ENCODE measurements at regions not wholly inside any gene's neighbourhood (a gene's known extent, or its start where the extent isn't known, plus 50 kb on each side); places are given as distances from the start of the nearest gene placed in this dataset.

DNA sequence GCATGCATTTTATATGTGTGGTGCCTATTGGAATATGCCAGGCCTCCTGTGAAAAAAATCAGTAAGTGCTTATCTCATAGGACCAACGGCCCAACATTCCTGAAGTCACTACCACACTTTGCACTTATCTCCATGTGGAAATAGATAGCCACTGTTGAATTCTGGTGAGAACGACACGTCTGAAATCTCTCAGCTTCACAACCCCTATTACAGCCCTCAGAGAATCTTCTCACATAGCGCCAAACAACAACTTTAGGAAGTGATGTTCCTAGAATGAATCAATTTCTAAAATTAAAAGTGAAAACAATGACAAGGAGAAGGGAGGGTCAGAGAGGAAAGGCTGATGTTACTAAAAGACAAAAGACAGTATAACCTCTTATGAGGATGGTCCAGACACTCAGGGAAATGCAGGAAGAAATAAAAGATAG is 270.8 kb upstream of the BTG1 start:
- TF ChIP-seq, protein P1, sequence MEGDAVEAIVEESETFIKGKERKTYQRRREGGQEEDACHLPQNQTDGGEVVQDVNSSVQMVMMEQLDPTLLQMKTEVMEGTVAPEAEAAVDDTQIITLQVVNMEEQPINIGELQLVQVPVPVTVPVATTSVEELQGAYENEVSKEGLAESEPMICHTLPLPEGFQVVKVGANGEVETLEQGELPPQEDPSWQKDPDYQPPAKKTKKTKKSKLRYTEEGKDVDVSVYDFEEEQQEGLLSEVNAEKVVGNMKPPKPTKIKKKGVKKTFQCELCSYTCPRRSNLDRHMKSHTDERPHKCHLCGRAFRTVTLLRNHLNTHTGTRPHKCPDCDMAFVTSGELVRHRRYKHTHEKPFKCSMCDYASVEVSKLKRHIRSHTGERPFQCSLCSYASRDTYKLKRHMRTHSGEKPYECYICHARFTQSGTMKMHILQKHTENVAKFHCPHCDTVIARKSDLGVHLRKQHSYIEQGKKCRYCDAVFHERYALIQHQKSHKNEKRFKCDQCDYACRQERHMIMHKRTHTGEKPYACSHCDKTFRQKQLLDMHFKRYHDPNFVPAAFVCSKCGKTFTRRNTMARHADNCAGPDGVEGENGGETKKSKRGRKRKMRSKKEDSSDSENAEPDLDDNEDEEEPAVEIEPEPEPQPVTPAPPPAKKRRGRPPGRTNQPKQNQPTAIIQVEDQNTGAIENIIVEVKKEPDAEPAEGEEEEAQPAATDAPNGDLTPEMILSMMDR (IDR thresholded peaks at IDR 0.05): no peak
- TF ChIP-seq POLR2A (IDR thresholded peaks at IDR 0.05): no peak

Data from heart left ventricle (tissue), 13 donors.